Stimulated activated CD4-positive, alpha-beta T cell treated with anti-CD3 and anti-CD28 coated beads, Interleukin-1b, Interleukin-23, amount 100 ng/mL, for 4 hours (primary cell): ENCODE measurements at regions not wholly inside any gene's neighbourhood (a gene's known extent, or its start where the extent isn't known, plus 50 kb on each side); places are given as distances from the start of the nearest gene placed in this dataset.
"Not testable (repeated sequence)": the region's sequence is repeated elsewhere in the genome, so short reads cannot be mapped to it uniquely, and the experiment has no call there.

Experiments used
- DNase-seq, 2 donors: peaks; one replicate each; pipeline ENCODE4 v3.0.0-alpha.2; 2020; ENCODE audit warnings: low read depth in 2 of 2

GRCh38 chr9:100639854-100640253 is 62.0 kb downstream of the CAVIN4 start:
- no peak for DNase-seq

GRCh38 chr9:100640447-100641050 is 62.7 kb downstream of the CAVIN4 start:
- DNase-seq, result no peak

GRCh38 chr9:100641166-100641565 is 63.3 kb downstream of the CAVIN4 start:
- DNase-seq, result no peak

- DNase-seq, result no peak
Observed at GRCh38 chr9:100652850-100653249, 75.0 kb downstream of the CAVIN4 start.

- DNase-seq, result no peak
Observed at GRCh38 chr9:100653643-100654334, 75.9 kb downstream of the CAVIN4 start.

GRCh38 chr9:100656851-100657250 is 79.0 kb downstream of the CAVIN4 start:
- DNase-seq, result not testable (repeated sequence)

- DNase-seq, result no peak
Observed at GRCh38 chr9:100661668-100662067, 83.8 kb downstream of the CAVIN4 start.

GRCh38 chr9:100662122-100662521 is 84.2 kb downstream of the CAVIN4 start:
- no peak for DNase-seq

- DNase-seq, result no peak
Observed at GRCh38 chr9:100667448-100667847, 89.6 kb downstream of the CAVIN4 start.

- no peak for DNase-seq
Observed at GRCh38 chr9:100668024-100668423, 90.1 kb downstream of the CAVIN4 start.

- DNase-seq, result no peak
Observed at GRCh38 chr9:100669968-100670367, 92.1 kb downstream of the CAVIN4 start.

- DNase-seq, result no peak
Observed at GRCh38 chr9:100670719-100671118, 92.8 kb downstream of the CAVIN4 start.

GRCh38 chr9:100671898-100672297 is 94.0 kb downstream of the CAVIN4 start:
- DNase-seq, result no peak

- DNase-seq, result no peak
Observed at GRCh38 chr9:100673249-100673648, 95.4 kb downstream of the CAVIN4 start.

GRCh38 chr9:100674419-100675122 is 96.7 kb downstream of the CAVIN4 start:
- no peak for DNase-seq

GRCh38 chr9:100679834-100680233 is 102.0 kb downstream of the CAVIN4 start:
- DNase-seq, result no peak

GRCh38 chr9:100686420-100686819 is 108.5 kb downstream of the CAVIN4 start:
- no peak for DNase-seq

GRCh38 chr9:100689635-100690034 is 111.8 kb downstream of the CAVIN4 start:
- no peak for DNase-seq

- no peak for DNase-seq
Observed at GRCh38 chr9:100690438-100690837, 112.6 kb downstream of the CAVIN4 start.

- no peak for DNase-seq
Observed at GRCh38 chr9:100697339-100697738, 119.5 kb downstream of the CAVIN4 start.

GRCh38 chr9:100698945-100699344 is 121.1 kb downstream of the CAVIN4 start:
- no peak for DNase-seq

- no peak for DNase-seq
Observed at GRCh38 chr9:100699668-100700067, 121.8 kb downstream of the CAVIN4 start.

- DNase-seq, result no peak
Observed at GRCh38 chr9:100700689-100701318, 122.9 kb downstream of the CAVIN4 start.
